ENCODE measurements at regions not wholly inside any gene's neighbourhood (a gene's known extent, or its start where the extent isn't known, plus 50 kb on each side); places are given as distances from the start of the nearest gene placed in this dataset.

DNA sequence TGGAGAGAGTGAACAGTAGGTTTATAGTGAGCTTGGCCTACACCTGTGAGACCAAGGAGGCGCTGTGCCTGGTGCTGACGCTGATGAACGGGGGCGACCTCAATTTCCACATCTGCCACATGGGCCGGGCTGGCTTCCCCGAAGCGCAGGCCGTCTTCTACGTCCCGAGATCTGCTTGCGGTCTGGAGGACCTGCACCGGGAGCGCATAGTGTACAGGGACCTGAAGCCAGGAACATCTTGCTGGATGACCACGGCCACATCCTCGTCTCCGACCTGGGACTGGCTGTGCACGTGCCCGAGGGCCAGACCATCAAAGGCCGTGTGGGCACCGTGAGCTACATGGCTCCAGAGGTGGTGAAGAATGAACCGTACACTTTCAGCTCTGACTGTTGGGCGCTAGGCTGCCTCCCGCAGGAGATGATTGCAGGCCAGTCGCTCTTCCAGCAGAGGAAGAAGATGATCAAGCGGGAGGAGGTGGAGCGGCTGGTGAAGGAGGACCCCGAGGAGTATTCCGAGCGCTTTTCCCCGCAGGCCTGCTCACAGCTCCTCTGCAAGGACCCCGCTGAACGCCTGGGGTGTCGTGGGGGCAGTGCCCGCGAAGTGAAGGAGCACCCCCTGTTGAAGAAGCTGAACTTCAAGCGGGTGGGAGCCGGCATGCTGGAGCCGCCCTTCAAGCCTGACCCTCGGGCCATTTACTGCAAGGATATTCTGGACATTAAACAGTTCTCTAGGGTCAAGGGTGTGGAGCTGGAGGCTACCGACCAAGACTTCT is 139.0 kb downstream of the ZDHHC20 start:
- DNase-seq, result no peak

DNA sequence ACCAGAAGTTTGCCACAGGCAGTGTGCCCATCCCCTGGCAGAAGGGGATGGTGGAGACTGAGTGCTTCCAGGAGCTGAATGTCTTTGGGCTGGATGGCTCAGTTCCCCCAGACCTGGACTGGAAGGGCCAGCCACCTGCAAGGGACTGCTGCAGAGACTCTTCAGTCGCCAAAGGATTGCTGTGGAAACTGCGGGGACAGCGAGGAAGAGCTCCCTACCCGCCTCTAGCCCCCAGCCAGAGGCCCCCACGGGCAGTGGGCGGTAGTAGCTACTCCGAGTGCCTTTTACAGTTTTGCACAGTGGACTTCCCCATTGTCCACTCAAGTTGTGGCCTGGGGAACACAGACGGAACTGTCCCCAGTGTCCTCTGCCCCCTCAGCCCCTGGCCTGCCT is 138.5 kb downstream of the ZDHHC20 start:
- DNase-seq, result no peak

DNA sequence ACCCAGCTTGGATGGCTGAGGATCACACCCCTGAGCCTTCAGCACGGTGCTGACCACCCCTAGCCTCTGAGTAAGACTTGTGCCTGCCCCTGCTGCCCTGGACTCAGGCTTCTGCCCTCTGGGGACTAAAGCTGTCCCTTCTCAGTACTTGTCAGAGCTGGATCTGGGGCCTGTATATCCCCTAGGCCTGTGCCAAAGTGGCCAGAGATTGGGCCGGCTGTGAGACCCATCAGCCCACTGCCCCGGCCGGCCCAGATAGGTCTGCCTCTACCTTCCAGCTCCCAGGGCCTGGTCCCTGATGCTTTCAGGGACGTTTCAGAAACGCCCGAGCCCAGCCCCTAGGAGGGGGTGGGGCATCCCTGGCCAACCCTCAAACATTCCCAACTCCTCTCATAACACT is 137.8 kb downstream of the ZDHHC20 start:
- DNase-seq, result no peak

DNA sequence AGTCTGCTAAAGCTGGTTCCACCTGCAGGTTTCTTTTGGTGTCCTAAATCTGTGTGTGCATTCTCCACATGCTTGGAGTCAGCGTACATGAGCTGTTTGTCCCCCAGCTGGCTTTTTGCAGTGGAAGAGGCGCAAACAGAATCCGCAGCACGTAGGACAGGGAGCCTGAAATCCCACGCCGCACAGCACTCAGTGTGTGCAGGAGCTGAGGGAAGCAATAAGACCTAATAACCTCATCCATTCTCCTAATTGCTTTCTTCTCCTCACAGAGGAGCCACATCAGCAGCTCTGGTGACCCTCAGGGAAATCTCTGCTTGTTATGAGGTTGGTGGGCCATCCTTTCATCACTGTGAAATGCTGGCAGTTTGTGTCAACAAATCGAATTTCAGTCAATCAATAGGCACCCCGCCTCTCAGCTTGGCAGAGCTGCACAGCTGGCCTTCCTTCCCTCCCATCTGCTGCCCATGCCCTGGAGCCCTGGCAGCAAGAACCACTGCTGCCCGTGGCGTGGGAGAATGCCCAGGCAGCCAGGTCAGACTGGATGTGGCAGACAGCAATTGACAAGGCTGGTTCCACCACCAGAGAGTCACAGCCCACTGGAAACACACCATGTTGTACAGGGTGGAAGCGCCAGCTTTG is 136.7 kb downstream of the ZDHHC20 start:
- DNase-seq, result no peak
